Tibial nerve (tissue), 3 donors: ENCODE measurements at regions not wholly inside any gene's neighbourhood (a gene's known extent, or its start where the extent isn't known, plus 50 kb on each side); places are given as distances from the start of the nearest gene placed in this dataset.

Source experiments
- EP300 ChIP-seq, 2 donors: sonication (generic); formaldehyde crosslinking; IDR thresholded peaks; one replicate each; pipeline ENCODE4 v1.6.1; 2017; ENCODE audit warnings: antibody characterized with exemption in 2 of 2, mild to moderate bottlenecking in 1 of 2
- POLR2A ChIP-seq, 2 donors: fragments of 450-650 bp; IDR thresholded peaks; one replicate each; pipeline ENCODE4 v1.6.1; 2017; ENCODE audit warnings: antibody characterized with exemption in 2 of 2, mild to moderate bottlenecking in 2 of 2, moderate library complexity in 2 of 2

DNA sequence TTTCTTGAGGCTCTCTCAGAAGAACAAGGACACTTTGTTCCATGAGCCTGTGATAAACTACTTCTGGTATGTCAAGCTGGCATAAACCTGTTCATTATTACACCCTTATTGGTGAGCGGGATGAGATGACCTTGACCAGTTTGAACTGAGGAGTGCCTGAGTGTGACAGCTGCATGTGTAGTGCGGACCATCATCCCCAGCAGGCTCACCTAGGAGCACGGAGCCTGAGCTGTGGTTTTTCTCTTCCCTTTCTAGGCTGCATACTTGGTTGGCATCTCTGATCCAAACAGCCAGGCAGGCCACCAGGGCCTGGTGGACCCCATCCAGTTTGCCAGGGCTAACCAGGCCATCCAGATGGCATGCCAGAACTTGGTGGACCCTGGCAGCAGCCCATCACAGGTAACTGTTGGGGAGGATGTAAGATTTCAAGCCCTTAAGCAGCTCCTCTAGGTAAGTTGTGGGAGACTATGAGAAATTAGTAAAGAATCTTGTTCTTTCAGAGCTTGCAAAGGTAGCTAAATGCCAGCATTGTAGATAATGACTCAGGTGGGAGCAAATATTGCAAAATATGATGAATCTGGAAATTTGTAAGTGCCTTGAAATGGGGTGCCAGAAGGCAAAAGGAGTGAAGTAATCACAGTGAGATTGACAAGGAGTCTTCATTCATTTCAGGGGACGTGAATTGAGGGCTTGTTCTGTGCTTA, 288.9 kb upstream of the TPM1 start:
- TF ChIP-seq POLR2A (IDR thresholded peaks at IDR 0.05): no peak
- no peak for TF ChIP-seq EP300 (IDR thresholded peaks at IDR 0.05)
